NCI-H2227 (cell line): ENCODE measurements at regions not wholly inside any gene's neighbourhood (a gene's known extent, or its start where the extent isn't known, plus 50 kb on each side); places are given as distances from the start of the nearest gene placed in this dataset.

Source experiments
- DNase-seq: peaks from one replicate; lab custom pipeline; 2025; ENCODE audit not compliant: unreplicated experiment; lab: John Stamatoyannopoulos, UW

DNA sequence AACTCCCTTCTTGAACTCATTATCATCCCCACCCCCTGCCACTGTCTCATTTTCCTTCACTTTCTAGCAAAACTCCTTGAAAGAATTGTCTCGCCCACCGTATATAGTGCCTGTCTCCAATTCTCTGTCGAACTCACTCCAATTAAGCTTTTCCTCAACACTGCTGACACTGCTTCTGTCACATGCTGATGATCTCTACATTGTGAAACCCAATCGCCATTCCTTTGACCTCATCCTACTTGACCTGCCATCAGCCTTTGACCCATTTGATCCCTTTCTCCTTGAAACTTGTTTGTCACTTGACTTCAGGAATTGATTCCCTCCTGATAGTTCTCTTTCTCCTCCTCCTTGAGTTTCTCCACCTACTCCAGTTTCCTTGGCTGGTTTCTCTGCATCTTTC is 54.8 kb downstream of the CCDC71L start:
- DNase-seq: no peak

DNA sequence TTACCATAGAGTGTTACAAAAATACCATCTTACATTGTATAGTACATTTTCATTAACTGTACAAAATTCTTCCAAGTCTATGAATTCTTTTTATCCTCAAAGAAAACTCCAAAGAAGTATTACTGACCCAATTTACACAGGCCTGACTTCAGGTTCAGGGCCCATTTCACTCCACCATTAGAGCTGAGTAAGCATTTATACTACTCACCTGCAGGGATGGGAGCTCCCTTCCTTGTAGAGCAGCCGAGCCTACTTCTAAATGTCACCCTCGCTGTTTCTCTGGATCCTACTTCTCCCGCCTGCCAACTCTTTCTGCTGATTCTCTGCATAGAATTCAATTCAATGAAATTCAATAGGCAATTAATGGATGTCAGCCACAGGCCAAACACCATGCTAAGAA is 56.0 kb downstream of the CCDC71L start:
- DNase-seq: no peak

DNA sequence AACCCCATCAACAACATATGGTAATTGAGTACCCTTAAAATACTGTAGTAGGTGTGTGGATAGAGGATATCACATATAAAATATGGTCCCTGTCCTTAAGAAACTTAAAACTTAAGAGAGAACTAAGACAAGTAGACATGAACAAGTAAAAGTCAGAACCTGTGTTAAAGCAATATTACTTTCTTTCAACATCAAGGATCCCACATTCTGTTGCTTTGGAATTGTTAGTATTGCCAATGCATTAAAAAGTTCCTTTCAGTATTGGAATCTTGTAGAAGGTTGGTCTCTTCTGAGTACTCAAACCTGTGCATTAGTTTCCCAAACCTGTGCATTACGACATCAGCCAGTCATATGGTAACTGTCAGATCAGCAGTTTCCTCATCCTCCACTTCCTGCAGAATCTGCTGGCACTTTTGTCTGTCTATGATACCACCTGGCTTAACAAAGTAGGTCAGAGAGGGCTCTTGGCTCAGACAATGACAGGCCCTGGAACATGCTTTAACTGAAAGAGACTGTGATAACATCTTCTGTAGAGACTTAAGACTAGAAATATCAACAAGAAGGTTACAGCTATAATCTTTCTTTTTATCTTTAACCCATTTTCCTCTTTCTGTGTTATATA is 56.5 kb downstream of the CCDC71L start:
- no peak for DNase-seq

- DNase-seq: no peak
Observed at GRCh38 chr7:106603346-106603745, 57.6 kb downstream of the CCDC71L start.

DNA sequence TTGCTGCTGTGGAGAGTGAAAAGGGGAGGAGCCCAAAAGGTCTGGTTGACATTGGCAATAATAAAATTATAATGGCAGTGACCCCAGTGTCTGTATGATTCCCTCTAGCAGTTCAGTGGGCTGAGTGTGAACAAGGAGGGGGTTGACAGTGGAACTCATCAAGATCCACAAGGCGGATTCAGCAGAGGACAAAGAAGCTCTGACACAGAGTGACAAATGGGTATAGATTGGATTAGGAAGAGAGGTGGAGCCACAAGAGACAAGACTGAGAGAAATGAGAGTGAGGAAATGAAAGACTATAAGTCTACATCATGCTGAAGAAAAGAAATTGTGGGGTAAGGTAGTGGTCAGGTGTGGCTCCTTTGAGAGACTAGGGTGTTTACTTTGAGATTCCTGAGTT is 58.9 kb downstream of the CCDC71L start:
- no peak for DNase-seq

DNA sequence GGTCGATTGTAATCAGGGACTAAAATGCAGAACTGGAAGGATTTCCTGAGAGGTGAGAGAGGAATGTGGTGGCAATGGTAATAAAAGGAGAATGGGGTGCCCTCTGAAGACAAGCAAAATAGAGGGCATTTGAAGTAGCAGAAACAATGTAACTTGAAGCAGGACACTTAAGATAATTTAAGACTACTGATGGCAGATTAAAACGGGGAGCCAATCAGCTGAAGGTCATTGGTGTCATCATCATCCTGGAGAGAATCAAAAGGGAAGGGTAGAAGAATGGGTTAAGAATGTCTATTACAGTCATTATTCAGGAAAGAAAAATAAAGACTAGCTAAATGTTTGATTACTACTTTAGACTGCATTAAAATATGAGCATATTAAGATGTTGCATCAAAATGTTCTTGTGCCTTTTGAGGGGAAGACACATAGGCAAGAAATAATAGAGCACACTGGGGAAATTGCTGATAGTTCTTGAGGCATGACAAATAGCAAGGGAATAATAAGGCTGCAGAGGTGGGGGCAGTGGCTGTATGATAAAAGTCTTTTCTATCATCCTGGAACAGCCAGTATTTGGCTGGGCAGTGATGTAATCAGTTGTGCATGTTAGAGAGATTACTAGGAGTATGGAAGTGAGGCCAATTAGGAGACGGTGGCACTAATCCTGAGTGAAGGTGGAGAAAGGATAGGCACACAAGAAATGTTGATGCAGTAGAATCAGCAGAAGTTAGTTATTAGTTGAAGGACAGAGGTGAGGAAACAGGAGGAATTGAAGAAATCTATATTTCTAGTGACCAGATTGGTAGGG is 60.2 kb downstream of the CCDC71L start:
- no peak for DNase-seq

- no peak for DNase-seq
Observed at GRCh38 chr7:106599343-106599698, 61.6 kb downstream of the CCDC71L start.

DNA sequence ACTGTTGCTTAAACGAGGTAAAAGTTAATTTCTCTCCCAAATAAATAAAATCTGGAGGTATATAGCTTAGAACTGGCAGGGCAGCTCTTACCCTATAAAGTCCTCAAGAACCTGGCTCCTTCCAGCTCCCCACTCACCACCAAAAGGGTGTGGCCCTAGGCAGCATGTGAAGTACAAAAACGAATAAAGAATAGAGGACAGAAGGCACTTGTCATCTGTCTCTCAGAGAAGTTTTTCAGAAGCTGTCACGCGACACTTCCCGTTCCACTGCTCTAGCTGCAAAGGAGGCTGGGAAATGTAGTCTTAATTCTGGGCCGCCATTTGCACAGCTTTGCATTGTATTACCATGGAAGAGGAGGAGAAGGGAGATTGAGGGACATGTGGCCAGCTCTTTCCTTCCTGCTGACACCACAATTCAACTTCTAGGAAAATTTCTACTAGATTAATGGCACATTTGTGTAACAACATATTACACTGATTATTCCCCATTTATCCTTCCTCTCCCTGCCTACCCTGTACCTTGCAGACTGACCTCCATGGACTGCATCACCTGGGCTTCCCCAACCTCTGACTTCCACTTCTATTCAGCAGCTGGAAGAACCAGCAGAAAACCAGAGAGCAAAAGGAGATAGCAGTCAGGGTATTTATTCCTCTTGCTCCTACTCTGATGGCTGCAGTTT is 62.2 kb downstream of the CCDC71L start:
- peak; percentile 82 for DNase-seq

DNA sequence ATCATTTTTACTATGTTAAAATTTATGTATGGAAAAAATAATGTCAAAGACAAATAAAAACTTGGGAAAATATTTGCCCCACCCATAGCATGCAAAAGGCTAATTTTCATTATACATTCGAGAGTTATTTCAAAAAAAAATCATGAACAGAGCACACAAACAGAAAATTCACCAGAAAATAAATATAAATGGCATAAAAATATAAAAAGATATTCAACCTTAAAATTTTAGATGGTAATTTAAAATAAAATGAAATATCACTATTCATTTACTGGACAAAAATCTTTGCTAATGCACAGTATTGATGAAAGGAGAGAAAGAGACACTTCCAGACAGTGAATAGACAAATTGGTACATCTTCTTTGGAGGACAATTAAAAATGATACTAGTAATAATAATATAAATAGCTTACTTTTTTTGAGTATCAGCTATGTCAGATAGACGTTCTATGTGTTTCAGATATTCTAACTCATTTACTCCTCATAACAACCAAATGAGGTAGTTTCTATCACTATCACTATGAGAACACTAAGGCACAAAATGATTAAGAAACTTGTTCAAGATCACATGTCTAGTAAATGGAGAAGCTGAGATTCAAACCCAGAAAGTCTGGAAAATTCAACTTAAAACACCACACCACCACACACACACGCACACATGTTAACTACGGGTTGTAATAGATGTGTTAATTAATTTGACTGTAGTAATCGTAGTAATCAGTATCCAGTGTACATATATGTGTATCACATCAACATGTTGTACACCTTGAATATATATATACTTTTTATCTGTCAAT is 63.0 kb downstream of the CCDC71L start:
- no peak for DNase-seq

GRCh38 chr7:106597014-106597413 is 63.9 kb downstream of the CCDC71L start:
- no peak for DNase-seq

- no peak for DNase-seq
Observed at GRCh38 chr7:106595922-106596321, 65.0 kb downstream of the CCDC71L start.

DNA sequence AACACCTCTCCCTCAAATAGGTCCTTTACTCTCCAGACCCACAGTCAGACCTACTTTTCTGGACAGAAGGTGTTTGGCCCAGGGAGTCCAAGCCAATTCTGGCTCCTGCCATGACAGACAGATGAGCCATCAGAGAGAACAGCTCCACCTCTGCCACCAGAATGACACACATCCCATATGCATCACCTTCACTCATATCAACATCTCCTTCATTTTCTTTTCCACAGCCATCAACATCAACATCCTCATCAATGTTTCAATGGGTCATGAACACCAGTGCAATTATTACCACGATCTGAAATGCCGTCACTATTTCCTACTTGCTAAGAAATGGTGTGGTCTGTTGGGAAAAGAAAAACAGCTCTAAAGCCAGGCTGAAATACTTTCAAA is 67.9 kb downstream of the CCDC71L start:
- no peak for DNase-seq

GRCh38 chr7:106592282-106593027 is 68.5 kb downstream of the CCDC71L start:
- no peak for DNase-seq

DNA sequence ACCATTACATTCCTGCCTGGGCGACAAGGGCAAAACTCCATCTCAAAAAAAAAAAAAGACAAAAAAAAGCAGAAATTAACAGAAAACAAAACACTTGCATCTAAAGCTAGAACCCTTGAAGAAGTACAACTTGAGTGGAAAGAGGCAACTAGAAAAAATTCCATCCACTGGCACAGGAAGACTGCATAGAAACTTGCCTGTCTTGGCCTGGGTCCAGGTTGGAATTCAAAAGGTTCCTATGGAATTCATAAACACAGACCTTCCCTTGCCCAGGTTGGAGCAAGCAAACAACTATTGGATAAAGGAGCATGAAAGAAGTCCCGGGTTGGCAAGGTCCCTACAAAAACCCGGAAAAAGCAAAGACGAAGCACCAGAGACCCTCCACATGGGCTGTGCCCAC is 69.8 kb downstream of the CCDC71L start:
- no peak for DNase-seq

GRCh38 chr7:106590209-106590816 is 70.6 kb downstream of the CCDC71L start:
- no peak for DNase-seq

- no peak for DNase-seq
Observed at GRCh38 chr7:106589198-106589879, 71.6 kb downstream of the CCDC71L start.

GRCh38 chr7:106588422-106589197 is 72.3 kb downstream of the CCDC71L start:
- no peak for DNase-seq

DNA sequence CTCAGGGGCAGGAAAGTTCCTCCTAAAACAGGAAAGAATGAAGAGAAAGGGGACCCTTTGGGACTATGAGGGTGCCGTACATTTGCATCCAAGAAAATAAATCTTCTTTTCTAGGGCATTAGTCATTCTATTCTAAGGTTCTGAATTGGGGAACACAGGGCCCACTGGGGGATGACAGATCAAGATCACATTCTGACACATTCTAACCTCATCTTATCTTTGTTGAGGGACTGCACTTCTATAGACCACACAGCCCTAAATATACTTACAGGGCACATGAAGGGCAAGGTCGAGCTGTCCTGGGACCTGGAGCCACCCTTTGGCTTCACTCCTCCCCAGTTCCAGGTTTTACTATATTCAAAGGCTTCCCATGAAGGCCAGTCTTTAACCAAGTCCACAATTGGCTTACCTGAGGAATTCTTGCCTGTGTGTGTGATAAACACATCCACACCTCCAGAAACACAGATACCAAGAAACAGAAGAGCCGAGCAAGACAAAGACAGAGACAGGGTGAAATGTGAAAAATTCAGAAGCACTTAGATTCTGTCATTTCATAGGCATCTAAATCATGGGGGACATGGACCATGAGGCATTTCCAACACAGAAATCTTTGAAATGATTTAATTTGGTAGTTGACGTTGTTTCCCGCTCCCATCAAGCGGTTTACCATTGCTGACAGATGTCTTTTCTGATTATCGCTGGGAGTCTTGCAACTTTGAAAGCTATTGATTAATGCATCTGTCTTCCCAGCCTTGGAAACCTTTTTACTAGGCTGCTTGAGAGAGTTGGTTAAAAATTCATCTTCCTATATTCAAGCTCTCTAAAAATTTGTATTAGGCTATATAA is 75.8 kb downstream of the CCDC71L start:
- no peak for DNase-seq
